ENCODE measurements at regions not wholly inside any gene's neighbourhood (a gene's known extent, or its start where the extent isn't known, plus 50 kb on each side); places are given as distances from the start of the nearest gene placed in this dataset.

GRCh38 chr1:87204921-87205320 lies 123.8 kb upstream of the LMO4 start:
- TF ChIP-seq CTCF (IDR thresholded peaks at IDR 0.05; ENCODE audit: insufficient read depth, low read depth, low read length, missing control alignments), result no peak
- H3K4me3 ChIP-seq (ENCODE audit: low read depth, low read length), result no peak overlapping the region
- DNase-seq (ENCODE audit: low read depth), result no peak

- no peak for TF ChIP-seq CTCF (IDR thresholded peaks at IDR 0.05; ENCODE audit: insufficient read depth, low read depth, low read length, missing control alignments)
- no peak overlapping the region for H3K4me3 ChIP-seq (ENCODE audit: low read depth, low read length)
Measured at GRCh38 chr1:87206044-87206831, 122.4 kb upstream of the LMO4 start.

GRCh38 chr1:87208080-87208479 lies 120.6 kb upstream of the LMO4 start:
- DNase-seq (ENCODE audit: low read depth), result no peak
- TF ChIP-seq CTCF (IDR thresholded peaks at IDR 0.05; ENCODE audit: insufficient read depth, low read depth, low read length, missing control alignments), result no peak
- no peak overlapping the region for H3K4me3 ChIP-seq (ENCODE audit: low read depth, low read length)

More at GRCh38 chr1:87206044-87206831, 122.4 kb upstream of the LMO4 start:
- DNase-seq (ENCODE audit: low read depth), result no peak

GRCh38 chr1:87208931-87209330 lies 119.7 kb upstream of the LMO4 start:
- DNase-seq (ENCODE audit: low read depth), result no peak
- TF ChIP-seq CTCF (IDR thresholded peaks at IDR 0.05; ENCODE audit: insufficient read depth, low read depth, low read length, missing control alignments), result no peak
- H3K4me3 ChIP-seq (ENCODE audit: low read depth, low read length), result no peak overlapping the region

GRCh38 chr1:87210151-87210550 lies 118.5 kb upstream of the LMO4 start:
- TF ChIP-seq CTCF (IDR thresholded peaks at IDR 0.05; ENCODE audit: insufficient read depth, low read depth, low read length, missing control alignments), result no peak
- no peak overlapping the region for H3K4me3 ChIP-seq (ENCODE audit: low read depth, low read length)
- no peak for DNase-seq (ENCODE audit: low read depth)

- no peak for TF ChIP-seq CTCF (IDR thresholded peaks at IDR 0.05; ENCODE audit: insufficient read depth, low read depth, low read length, missing control alignments)
- no peak overlapping the region for H3K4me3 ChIP-seq (ENCODE audit: low read depth, low read length)
- no peak for DNase-seq (ENCODE audit: low read depth)
Measured at GRCh38 chr1:87212431-87213134, 116.1 kb upstream of the LMO4 start.

All from GM12865 (cell line).